ENCODE measurements at regions not wholly inside any gene's neighbourhood (a gene's known extent, or its start where the extent isn't known, plus 50 kb on each side); places are given as distances from the start of the nearest gene placed in this dataset.
"Not testable (repeated sequence)": the region's sequence is repeated elsewhere in the genome, so short reads cannot be mapped to it uniquely, and the experiment has no call there.

GRCh38 chr1:143661418-143662101 lies 310.2 kb downstream of the FAM72C start:
- peaks cover 5% of the 10 kb centered on the region for H3K4me1 Mint-ChIP-seq
- no peak for ATAC-seq (replicated peaks)
- H3K27me3 Mint-ChIP-seq: peaks cover 78% of the 10 kb centered on the region
- H3K27ac Mint-ChIP-seq: no peak overlapping the region
- H3K4me3 Mint-ChIP-seq: peak overlapping the region; percentile 30
- no peaks in the 10 kb centered on the region for H3K36me3 Mint-ChIP-seq (ENCODE audit: low read depth)
- H3K9me3 Mint-ChIP-seq: no peaks in the 10 kb centered on the region

- ATAC-seq (replicated peaks): no peak
- no peak overlapping the region for H3K27ac Mint-ChIP-seq
- no peaks in the 10 kb centered on the region for H3K36me3 Mint-ChIP-seq (ENCODE audit: low read depth)
- H3K4me3 Mint-ChIP-seq: no peak overlapping the region
- H3K9me3 Mint-ChIP-seq: peaks cover 3% of the 10 kb centered on the region
- H3K27me3 Mint-ChIP-seq: peaks cover 77% of the 10 kb centered on the region
- H3K4me1 Mint-ChIP-seq: peaks cover 5% of the 10 kb centered on the region
These were observed 311.3 kb downstream of the FAM72C start for GRCh38 chr1:143660354-143660941.

- peaks cover 12% of the 10 kb centered on the region for H3K9me3 Mint-ChIP-seq
- no peak overlapping the region for H3K4me3 Mint-ChIP-seq
- no peak overlapping the region for H3K27ac Mint-ChIP-seq
- ATAC-seq (replicated peaks): no peak
- peaks cover 78% of the 10 kb centered on the region for H3K27me3 Mint-ChIP-seq
- H3K4me1 Mint-ChIP-seq: no peaks in the 10 kb centered on the region
- no peaks in the 10 kb centered on the region for H3K36me3 Mint-ChIP-seq (ENCODE audit: low read depth)
These were observed 318.4 kb downstream of the FAM72C start for GRCh38 chr1:143653429-143653802.

GRCh38 chr1:143652744-143653428 lies 318.9 kb downstream of the FAM72C start:
- Mint-ChIP-seq H3K9me3 (peaks cover 12% of the 10 kb centered on the region), H3K27me3 (peaks cover 77% of the 10 kb centered on the region), H3K4me1 (no peaks in the 10 kb centered on the region), H3K36me3 (ENCODE audit: low read depth) (no peaks in the 10 kb centered on the region), H3K27ac (no peak overlapping the region), H3K4me3 (no peak overlapping the region)
- ATAC-seq (replicated peaks): no peak

GRCh38 chr1:143652187-143652586 lies 319.6 kb downstream of the FAM72C start:
- no peak for ATAC-seq (replicated peaks)
- peaks cover 72% of the 10 kb centered on the region for H3K27me3 Mint-ChIP-seq
- H3K4me3 Mint-ChIP-seq: no peak overlapping the region
- no peaks in the 10 kb centered on the region for H3K36me3 Mint-ChIP-seq (ENCODE audit: low read depth)
- peaks cover 12% of the 10 kb centered on the region for H3K9me3 Mint-ChIP-seq
- H3K27ac Mint-ChIP-seq: no peak overlapping the region
- H3K4me1 Mint-ChIP-seq: no peaks in the 10 kb centered on the region

GRCh38 chr1:143651350-143651992 lies 320.3 kb downstream of the FAM72C start:
- ATAC-seq (replicated peaks): no peak
- Mint-ChIP-seq H3K27ac (no peak overlapping the region), H3K36me3 (ENCODE audit: low read depth) (no peaks in the 10 kb centered on the region), H3K27me3 (peaks cover 73% of the 10 kb centered on the region), H3K9me3 (peaks cover 12% of the 10 kb centered on the region), H3K4me3 (no peak overlapping the region), H3K4me1 (no peaks in the 10 kb centered on the region)

GRCh38 chr1:143644035-143644434 lies 327.8 kb downstream of the FAM72C start:
- H3K27ac Mint-ChIP-seq; H3K4me3 Mint-ChIP-seq; H3K9me3 Mint-ChIP-seq; H3K36me3 Mint-ChIP-seq (ENCODE audit: low read depth); ATAC-seq (replicated peaks); H3K4me1 Mint-ChIP-seq: not testable (repeated sequence)
- peaks cover 40% of the 10 kb centered on the region for H3K27me3 Mint-ChIP-seq

GRCh38 chr1:143643148-143643885 lies 328.5 kb downstream of the FAM72C start:
- Mint-ChIP-seq H3K27ac (no peak overlapping the region), H3K27me3 (peaks cover 35% of the 10 kb centered on the region), H3K4me3 (no peak overlapping the region), H3K9me3 (no peaks in the 10 kb centered on the region), H3K36me3 (ENCODE audit: low read depth) (no peaks in the 10 kb centered on the region), H3K4me1 (no peaks in the 10 kb centered on the region)
- no peak for ATAC-seq (replicated peaks)

GRCh38 chr1:143625886-143626285 lies 345.9 kb downstream of the FAM72C start:
- Mint-ChIP-seq H3K36me3 (ENCODE audit: low read depth) (no peaks in the 10 kb centered on the region), H3K27me3 (peaks cover 39% of the 10 kb centered on the region), H3K27ac (no peak overlapping the region)

GRCh38 chr1:143619851-143620250 lies 351.9 kb downstream of the FAM72C start:
- Mint-ChIP-seq H3K27me3 (peaks cover 40% of the 10 kb centered on the region), H3K27ac (no peak overlapping the region), H3K36me3 (ENCODE audit: low read depth) (no peaks in the 10 kb centered on the region), H3K4me1 (no peaks in the 10 kb centered on the region), H3K4me3 (no peak overlapping the region), H3K9me3 (no peaks in the 10 kb centered on the region)
- ATAC-seq (replicated peaks): no peak

More at GRCh38 chr1:143625886-143626285, 345.9 kb downstream of the FAM72C start:
- H3K9me3 Mint-ChIP-seq: no peaks in the 10 kb centered on the region
- ATAC-seq (replicated peaks): no peak
- no peaks in the 10 kb centered on the region for H3K4me1 Mint-ChIP-seq
- no peak overlapping the region for H3K4me3 Mint-ChIP-seq

GRCh38 chr1:143611159-143611558 lies 360.6 kb downstream of the FAM72C start:
- H3K4me1 Mint-ChIP-seq: no peaks in the 10 kb centered on the region
- no peaks in the 10 kb centered on the region for H3K36me3 Mint-ChIP-seq (ENCODE audit: low read depth)
- no peak overlapping the region for H3K4me3 Mint-ChIP-seq
- H3K9me3 Mint-ChIP-seq: no peaks in the 10 kb centered on the region
- H3K27me3 Mint-ChIP-seq: peaks cover 10% of the 10 kb centered on the region
- ATAC-seq (replicated peaks): no peak
- H3K27ac Mint-ChIP-seq: no peak overlapping the region

GRCh38 chr1:143610196-143610595 lies 361.6 kb downstream of the FAM72C start:
- no peak overlapping the region for H3K27ac Mint-ChIP-seq
- H3K36me3 Mint-ChIP-seq (ENCODE audit: low read depth): no peaks in the 10 kb centered on the region
- H3K9me3 Mint-ChIP-seq: no peaks in the 10 kb centered on the region
- H3K4me1 Mint-ChIP-seq: no peaks in the 10 kb centered on the region
- ATAC-seq (replicated peaks): no peak
- peaks cover 4% of the 10 kb centered on the region for H3K27me3 Mint-ChIP-seq
- H3K4me3 Mint-ChIP-seq: no peak overlapping the region

- H3K4me3 Mint-ChIP-seq: no peak overlapping the region
- no peaks in the 10 kb centered on the region for H3K4me1 Mint-ChIP-seq
- no peak for ATAC-seq (replicated peaks)
- H3K27ac Mint-ChIP-seq: no peak overlapping the region
- peaks cover 3% of the 10 kb centered on the region for H3K9me3 Mint-ChIP-seq
- no peaks in the 10 kb centered on the region for H3K36me3 Mint-ChIP-seq (ENCODE audit: low read depth)
- peaks cover 19% of the 10 kb centered on the region for H3K27me3 Mint-ChIP-seq
These were observed 366.9 kb downstream of the FAM72C start for GRCh38 chr1:143604887-143605286.

GRCh38 chr1:143584508-143584907 lies 387.3 kb downstream of the FAM72C start:
- H3K4me1 Mint-ChIP-seq: no peaks in the 10 kb centered on the region
- no peaks in the 10 kb centered on the region for H3K36me3 Mint-ChIP-seq (ENCODE audit: low read depth)
- H3K27ac Mint-ChIP-seq: no peak overlapping the region
- peaks cover 5% of the 10 kb centered on the region for H3K9me3 Mint-ChIP-seq
- H3K4me3 Mint-ChIP-seq: no peak overlapping the region
- no peak for ATAC-seq (replicated peaks)
- H3K27me3 Mint-ChIP-seq: peaks cover 23% of the 10 kb centered on the region
